HepG2 (cell line): ENCODE measurements at regions not wholly inside any gene's neighbourhood (a gene's known extent, or its start where the extent isn't known, plus 50 kb on each side); places are given as distances from the start of the nearest gene placed in this dataset.

ENCODE experiments used
- ARID2 ChIP-seq: sonication (generic); formaldehyde crosslinking; IDR thresholded peaks from 2 replicates; pipeline ENCODE4 v1.8.1; 2022; ENCODE audit warnings: mild to moderate bottlenecking, missing genetic modification reagents, borderline replicate concordance
- IRF2 ChIP-seq: IDR thresholded peaks from 2 replicates; pipeline ENCODE4 v1.6.1; 2018; ENCODE audit warnings: missing genetic modification reagents, missing compliant biosample characterization
- KDM6A ChIP-seq: IDR thresholded peaks from 2 replicates; pipeline ENCODE4 v1.6.1; 2016; ENCODE audit warnings: low read depth
- ZNF101 ChIP-seq: sonication (generic); formaldehyde crosslinking; IDR thresholded peaks from 2 replicates; pipeline ENCODE4 v1.4.0; 2020; ENCODE audit warnings: mild to moderate bottlenecking, low read depth, missing genetic modification reagents, borderline replicate concordance
- ZNF263 ChIP-seq: sonication (generic); formaldehyde crosslinking; IDR thresholded peaks from 2 replicates; pipeline ENCODE4 v1.4.0; 2020; ENCODE audit warnings: missing genetic modification reagents
- ZNF746 ChIP-seq: sonication (generic); formaldehyde crosslinking; IDR thresholded peaks from 2 replicates; pipeline ENCODE4 v1.8.0; 2022; ENCODE audit warnings: mild to moderate bottlenecking, missing genetic modification reagents
- ZNF850 ChIP-seq: sonication (generic); formaldehyde crosslinking; conservative IDR thresholded peaks from 2 replicates; pipeline ENCODE4 v1.9.0; 2021; ENCODE audit warnings: mild to moderate bottlenecking, missing genetic modification reagents
- TF ChIP-seq, protein P1 (sequence below): sonication (generic); formaldehyde crosslinking; conservative IDR thresholded peaks from 2 replicates; pipeline ENCODE4 v1.4.0; 2020; ENCODE audit warnings: missing genetic modification reagents
- TF ChIP-seq, protein P2 (sequence below): sonication (generic); formaldehyde crosslinking; IDR thresholded peaks from 2 replicates; pipeline ENCODE4 v1.4.0; 2020; ENCODE audit warnings: mild to moderate bottlenecking, missing genetic modification reagents
- TF ChIP-seq, protein P3 (sequence below): sonication (generic); formaldehyde crosslinking; IDR thresholded peaks from 2 replicates; pipeline ENCODE4 v1.5.0; 2020; ENCODE audit warnings: mild to moderate bottlenecking, missing genetic modification reagents, moderate library complexity

DNA sequence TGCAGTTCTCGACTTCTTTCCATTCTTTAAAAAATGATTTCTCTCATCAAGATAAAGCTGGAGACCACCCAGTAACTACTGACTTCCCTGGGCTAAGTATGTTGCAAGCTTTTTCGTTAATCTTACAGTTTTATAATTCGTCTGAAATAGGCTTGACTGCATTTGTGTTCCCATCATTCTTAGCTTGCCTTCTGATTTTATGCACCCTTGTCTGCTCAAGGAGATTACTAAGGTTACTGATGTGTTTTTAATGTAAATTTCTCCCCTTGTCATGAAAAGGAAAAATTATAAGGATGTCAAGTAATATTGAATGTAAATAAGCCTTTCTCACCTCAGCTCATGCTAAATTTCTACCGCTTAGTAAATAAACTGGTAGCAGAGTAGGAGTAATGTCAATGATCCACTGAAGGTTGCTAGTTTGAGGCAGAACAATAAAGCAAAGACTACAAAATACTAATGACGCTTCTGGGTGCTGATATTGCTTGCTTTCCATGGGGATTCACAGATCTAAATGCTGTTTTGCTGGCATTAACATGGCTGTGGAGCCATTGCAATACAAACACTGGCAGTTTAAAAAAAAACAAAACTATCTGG lies 91.9 kb upstream of the CDH20 start:
- no peak for TF ChIP-seq ZNF263
- no peak for TF ChIP-seq KDM6A (CRISPR knock-in tag)
- TF ChIP-seq, protein P1, sequence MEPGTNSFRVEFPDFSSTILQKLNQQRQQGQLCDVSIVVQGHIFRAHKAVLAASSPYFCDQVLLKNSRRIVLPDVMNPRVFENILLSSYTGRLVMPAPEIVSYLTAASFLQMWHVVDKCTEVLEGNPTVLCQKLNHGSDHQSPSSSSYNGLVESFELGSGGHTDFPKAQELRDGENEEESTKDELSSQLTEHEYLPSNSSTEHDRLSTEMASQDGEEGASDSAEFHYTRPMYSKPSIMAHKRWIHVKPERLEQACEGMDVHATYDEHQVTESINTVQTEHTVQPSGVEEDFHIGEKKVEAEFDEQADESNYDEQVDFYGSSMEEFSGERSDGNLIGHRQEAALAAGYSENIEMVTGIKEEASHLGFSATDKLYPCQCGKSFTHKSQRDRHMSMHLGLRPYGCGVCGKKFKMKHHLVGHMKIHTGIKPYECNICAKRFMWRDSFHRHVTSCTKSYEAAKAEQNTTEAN, result no peak
- TF ChIP-seq IRF2 (CRISPR knock-in tag), result no peak
- no peak for TF ChIP-seq ZNF850 (CRISPR knock-in tag)
- TF ChIP-seq ZNF746 (CRISPR knock-in tag), result no peak
- TF ChIP-seq ZNF101 (CRISPR knock-in tag), result no peak
- TF ChIP-seq, protein P2, sequence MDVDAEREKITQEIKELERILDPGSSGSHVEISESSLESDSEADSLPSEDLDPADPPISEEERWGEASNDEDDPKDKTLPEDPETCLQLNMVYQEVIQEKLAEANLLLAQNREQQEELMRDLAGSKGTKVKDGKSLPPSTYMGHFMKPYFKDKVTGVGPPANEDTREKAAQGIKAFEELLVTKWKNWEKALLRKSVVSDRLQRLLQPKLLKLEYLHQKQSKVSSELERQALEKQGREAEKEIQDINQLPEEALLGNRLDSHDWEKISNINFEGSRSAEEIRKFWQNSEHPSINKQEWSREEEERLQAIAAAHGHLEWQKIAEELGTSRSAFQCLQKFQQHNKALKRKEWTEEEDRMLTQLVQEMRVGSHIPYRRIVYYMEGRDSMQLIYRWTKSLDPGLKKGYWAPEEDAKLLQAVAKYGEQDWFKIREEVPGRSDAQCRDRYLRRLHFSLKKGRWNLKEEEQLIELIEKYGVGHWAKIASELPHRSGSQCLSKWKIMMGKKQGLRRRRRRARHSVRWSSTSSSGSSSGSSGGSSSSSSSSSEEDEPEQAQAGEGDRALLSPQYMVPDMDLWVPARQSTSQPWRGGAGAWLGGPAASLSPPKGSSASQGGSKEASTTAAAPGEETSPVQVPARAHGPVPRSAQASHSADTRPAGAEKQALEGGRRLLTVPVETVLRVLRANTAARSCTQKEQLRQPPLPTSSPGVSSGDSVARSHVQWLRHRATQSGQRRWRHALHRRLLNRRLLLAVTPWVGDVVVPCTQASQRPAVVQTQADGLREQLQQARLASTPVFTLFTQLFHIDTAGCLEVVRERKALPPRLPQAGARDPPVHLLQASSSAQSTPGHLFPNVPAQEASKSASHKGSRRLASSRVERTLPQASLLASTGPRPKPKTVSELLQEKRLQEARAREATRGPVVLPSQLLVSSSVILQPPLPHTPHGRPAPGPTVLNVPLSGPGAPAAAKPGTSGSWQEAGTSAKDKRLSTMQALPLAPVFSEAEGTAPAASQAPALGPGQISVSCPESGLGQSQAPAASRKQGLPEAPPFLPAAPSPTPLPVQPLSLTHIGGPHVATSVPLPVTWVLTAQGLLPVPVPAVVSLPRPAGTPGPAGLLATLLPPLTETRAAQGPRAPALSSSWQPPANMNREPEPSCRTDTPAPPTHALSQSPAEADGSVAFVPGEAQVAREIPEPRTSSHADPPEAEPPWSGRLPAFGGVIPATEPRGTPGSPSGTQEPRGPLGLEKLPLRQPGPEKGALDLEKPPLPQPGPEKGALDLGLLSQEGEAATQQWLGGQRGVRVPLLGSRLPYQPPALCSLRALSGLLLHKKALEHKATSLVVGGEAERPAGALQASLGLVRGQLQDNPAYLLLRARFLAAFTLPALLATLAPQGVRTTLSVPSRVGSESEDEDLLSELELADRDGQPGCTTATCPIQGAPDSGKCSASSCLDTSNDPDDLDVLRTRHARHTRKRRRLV (CRISPR knock-in tag), result no peak
- TF ChIP-seq, protein P3, sequence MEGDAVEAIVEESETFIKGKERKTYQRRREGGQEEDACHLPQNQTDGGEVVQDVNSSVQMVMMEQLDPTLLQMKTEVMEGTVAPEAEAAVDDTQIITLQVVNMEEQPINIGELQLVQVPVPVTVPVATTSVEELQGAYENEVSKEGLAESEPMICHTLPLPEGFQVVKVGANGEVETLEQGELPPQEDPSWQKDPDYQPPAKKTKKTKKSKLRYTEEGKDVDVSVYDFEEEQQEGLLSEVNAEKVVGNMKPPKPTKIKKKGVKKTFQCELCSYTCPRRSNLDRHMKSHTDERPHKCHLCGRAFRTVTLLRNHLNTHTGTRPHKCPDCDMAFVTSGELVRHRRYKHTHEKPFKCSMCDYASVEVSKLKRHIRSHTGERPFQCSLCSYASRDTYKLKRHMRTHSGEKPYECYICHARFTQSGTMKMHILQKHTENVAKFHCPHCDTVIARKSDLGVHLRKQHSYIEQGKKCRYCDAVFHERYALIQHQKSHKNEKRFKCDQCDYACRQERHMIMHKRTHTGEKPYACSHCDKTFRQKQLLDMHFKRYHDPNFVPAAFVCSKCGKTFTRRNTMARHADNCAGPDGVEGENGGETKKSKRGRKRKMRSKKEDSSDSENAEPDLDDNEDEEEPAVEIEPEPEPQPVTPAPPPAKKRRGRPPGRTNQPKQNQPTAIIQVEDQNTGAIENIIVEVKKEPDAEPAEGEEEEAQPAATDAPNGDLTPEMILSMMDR (CRISPR knock-in tag), result no peak
- no peak for TF ChIP-seq ARID2
